NB4 (cell line): ENCODE measurements at regions not wholly inside any gene's neighbourhood (a gene's known extent, or its start where the extent isn't known, plus 50 kb on each side); places are given as distances from the start of the nearest gene placed in this dataset.
A peak's percentile ranks its signal among the peaks of the same experiment; 100 is the strongest.

ENCODE experiments used
- DNase-seq: peaks from one replicate; pipeline ENCODE4 v3.0.0; 2010; ENCODE audit warnings: low read depth
- H3K4me3 ChIP-seq: one replicate; pipeline ENCODE4 v1.5.1; 2011; ENCODE audit warnings: mild to moderate bottlenecking, low read depth, low read length, moderate library complexity
- MYC ChIP-seq: IDR thresholded peaks from 2 replicates; pipeline ENCODE4 v1.6.1; 2011; ENCODE audit warnings: low read depth, low read length
- POLR2A ChIP-seq: IDR thresholded peaks from 2 replicates; pipeline ENCODE4 v1.6.1; 2011; ENCODE audit warnings: mild to moderate bottlenecking; ENCODE audit not compliant: insufficient read length; ENCODE audit errors: extremely low read depth
- TF ChIP-seq, protein P1 (sequence below): IDR thresholded peaks from one replicate; pipeline ENCODE4 v1.5.1; 2012; ENCODE audit warnings: low read depth, low read length
- TF ChIP-seq, protein P2 (sequence below): IDR thresholded peaks from 2 replicates; pipeline ENCODE4 v1.6.1; 2011; ENCODE audit warnings: low read depth, low read length

DNA sequence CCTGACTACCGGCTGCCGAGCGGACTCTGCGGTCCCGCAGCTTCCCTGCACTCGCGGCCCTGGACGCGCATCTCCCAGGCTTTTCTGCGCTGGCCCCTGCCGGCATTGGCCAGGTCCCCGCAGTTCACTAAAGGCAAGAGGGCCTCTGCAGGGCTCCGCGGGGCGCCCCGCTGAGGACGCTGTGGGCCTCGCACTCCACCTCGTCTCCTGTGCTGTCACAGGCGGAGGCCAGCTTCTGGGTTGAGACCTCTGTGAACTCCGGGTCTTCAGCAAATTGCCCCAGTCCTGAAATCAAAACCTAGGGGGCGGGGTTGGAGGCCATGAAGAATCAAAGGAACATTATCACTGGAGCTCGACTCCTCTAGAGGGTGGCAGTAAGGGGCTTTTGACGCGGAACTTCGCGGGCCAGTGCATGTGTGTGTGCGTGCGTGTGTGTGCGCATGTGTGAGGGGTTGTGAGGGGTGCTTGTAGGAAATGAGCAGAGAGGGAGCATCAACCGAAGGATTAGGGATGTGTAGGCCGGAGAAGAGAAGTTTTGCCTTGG, 68.5 kb upstream of the CAPRIN2 start:
- TF ChIP-seq POLR2A: no peak
- TF ChIP-seq, protein P1, sequence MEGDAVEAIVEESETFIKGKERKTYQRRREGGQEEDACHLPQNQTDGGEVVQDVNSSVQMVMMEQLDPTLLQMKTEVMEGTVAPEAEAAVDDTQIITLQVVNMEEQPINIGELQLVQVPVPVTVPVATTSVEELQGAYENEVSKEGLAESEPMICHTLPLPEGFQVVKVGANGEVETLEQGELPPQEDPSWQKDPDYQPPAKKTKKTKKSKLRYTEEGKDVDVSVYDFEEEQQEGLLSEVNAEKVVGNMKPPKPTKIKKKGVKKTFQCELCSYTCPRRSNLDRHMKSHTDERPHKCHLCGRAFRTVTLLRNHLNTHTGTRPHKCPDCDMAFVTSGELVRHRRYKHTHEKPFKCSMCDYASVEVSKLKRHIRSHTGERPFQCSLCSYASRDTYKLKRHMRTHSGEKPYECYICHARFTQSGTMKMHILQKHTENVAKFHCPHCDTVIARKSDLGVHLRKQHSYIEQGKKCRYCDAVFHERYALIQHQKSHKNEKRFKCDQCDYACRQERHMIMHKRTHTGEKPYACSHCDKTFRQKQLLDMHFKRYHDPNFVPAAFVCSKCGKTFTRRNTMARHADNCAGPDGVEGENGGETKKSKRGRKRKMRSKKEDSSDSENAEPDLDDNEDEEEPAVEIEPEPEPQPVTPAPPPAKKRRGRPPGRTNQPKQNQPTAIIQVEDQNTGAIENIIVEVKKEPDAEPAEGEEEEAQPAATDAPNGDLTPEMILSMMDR: peak; percentile 26
- TF ChIP-seq, protein P2, sequence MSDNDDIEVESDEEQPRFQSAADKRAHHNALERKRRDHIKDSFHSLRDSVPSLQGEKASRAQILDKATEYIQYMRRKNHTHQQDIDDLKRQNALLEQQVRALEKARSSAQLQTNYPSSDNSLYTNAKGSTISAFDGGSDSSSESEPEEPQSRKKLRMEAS: no peak
- TF ChIP-seq MYC: no peak
- DNase-seq: peak; percentile 52
- no peak overlapping the region for H3K4me3 ChIP-seq

DNA sequence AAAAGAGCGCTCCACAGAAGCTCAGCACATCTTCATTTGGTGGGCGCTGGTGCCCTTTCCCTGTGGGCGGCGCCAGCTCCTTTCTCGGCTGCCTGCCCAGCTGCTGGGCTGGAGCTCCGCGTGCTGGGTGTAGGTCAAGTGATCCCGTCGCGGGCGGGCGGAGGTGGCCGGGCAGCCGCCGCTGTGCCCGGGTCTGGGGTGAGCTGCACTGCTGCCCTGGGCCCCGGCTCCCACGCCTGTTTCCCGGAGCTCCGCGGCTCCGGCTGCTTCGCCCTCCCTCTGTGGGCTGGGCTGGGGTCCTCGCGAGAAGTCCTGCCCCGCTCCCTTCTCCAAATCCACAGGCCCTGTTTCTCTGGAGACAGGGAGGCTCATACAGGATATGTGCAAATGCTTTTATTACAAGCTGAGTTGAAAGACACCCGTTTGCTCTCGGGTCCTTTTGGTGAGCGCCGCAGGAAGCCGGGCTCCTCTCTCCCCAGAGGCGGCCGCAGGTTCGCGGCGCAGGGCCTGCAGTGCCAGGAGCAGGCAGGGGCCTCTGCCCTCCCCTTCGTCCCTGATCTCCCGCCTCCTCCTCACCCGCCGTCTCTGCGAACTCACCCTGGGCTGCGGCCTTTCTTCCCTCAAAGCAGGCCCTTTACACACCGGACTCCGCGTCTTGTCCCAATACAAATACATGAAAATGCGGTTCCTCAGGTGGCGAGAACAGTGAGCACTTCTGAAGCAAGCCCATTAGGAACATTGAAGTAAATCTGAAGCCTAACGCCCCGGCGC, 67.8 kb upstream of the CAPRIN2 start:
- TF ChIP-seq, protein P1: peak; percentile 12
- no peak for TF ChIP-seq MYC
- peak overlapping the region; percentile 6 for H3K4me3 ChIP-seq
- DNase-seq: peak; percentile 75

DNA sequence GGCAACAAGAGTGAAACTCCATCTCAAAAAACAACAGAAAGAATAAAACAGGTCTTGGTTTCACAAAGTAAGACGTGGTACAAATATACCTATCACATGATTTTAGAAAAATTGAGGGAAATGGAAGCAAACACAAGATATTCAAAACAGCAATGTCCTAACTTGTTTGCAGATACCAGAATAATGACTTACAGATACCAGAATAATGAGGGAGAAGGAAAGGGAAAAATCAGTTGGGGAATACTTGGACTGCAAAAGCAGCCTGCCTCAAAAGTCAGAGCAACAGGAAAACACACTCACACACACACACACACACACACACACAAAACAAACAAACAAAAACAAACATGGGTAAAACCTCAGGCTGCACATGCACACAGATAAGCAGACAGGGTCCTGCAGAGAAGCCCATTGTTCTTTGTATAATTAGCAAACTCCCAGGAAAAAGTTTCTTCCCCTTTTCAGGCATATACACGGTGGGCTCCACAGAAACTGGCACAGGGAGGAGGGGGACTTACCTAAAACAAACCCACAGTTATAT, 65.7 kb upstream of the CAPRIN2 start:
- no peak for DNase-seq
- H3K4me3 ChIP-seq: no peak overlapping the region
- TF ChIP-seq, protein P2: no peak
- TF ChIP-seq, protein P1: no peak

DNA sequence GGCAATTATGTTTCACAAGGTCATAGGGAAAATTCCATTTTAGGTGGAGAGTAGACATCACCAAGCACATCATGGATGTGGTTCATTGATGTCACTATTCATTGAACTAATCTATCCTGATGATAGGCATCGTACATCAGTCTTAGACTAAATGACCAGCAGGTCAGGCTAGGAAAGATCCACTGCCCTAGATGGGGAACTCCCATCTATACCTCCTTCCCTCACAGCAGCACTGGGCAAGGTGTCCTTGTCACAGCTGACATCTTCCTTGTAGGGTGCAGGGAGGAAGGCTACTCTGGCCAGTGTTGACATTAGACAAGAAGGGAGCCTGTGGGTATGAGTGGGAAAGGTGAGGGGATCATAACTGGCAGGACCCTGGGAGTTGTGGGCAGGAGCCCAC, 63.8 kb upstream of the CAPRIN2 start:
- DNase-seq: no peak
- TF ChIP-seq POLR2A (no peak), MYC (no peak)
- TF ChIP-seq, protein P1: no peak
- TF ChIP-seq, protein P2: no peak
- no peak overlapping the region for H3K4me3 ChIP-seq

DNA sequence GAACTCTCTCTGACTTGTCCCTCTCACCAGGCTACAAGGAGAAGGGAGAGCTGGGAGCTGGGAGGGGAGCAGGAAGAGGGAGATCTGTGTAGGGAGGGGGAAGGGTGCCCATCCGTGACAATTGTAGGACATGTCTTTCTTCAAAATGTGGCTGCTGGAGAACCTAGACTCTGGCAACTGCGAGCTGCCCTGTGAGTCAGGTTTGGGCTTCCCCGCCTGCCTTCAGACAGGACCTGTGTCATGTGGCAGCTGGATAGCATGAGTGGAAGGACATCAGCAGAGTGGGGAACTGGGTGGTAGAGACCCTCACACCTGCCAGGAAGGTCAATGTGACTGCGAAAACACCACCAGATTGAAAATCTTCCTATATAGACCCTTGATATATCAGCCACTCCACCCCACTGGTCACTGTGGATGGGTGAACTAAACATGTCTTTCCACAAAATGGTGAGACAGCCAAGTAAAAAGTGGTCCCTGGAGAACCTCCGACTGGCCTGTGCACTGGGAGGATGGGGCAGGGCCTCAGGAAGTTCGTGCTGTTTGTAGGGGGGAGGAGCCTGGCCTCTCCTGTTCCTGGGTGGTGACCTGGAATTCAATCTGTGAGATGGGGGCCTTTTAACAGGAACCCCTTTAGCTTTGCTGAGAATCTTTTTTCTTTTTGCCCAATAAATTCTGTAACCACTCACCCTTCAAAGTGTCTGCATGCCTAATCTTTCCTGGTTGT, 62.2 kb upstream of the CAPRIN2 start:
- DNase-seq: no peak
- H3K4me3 ChIP-seq: no peak overlapping the region
- TF ChIP-seq, protein P1: no peak
- TF ChIP-seq, protein P2: no peak
- no peak for TF ChIP-seq POLR2A
- no peak for TF ChIP-seq MYC
